ENCODE measurements at regions not wholly inside any gene's neighbourhood (a gene's known extent, or its start where the extent isn't known, plus 50 kb on each side); places are given as distances from the start of the nearest gene placed in this dataset.
"Not testable (repeated sequence)": the region's sequence is repeated elsewhere in the genome, so short reads cannot be mapped to it uniquely, and the experiment has no call there.

GRCh38 chr1:192512426-192513162, 63.0 kb upstream of the RGS1 start:
- Histone ChIP-seq H3K27ac (peak overlapping the region; percentile 36 to 48 (median 38)), H3K9me3 (no peaks in the 10 kb centered on the region), H3K27me3 (no peaks in the 10 kb centered on the region), H3K36me3 (no peaks in the 10 kb centered on the region), H3K4me1 (peaks cover 0 to 26% (median 5%) of the 10 kb centered on the region in 4 donors), H3K4me3 (no peak overlapping the region)
- in situ Hi-C loops (cut with MboI; ENCODE audit: low pct_ligation_motif_present in 1 of 4, low pct_unique_long_range_greater_than_20kb in 1 of 4, low sequenced_read_pairs in 3 of 4) (no loop called here), intact Hi-C loops (cut with DNase I; ENCODE audit: low total_unique reads) (no loop called here)
- no peak for TF ChIP-seq POLR2AphosphoS5 (IDR thresholded peaks at IDR 0.05)
- peak; percentile 16 for DNase-seq
- WGBS, 2 donors (ENCODE audit: low coverage in 1 of 2): 53 to 100% methylated on average over 1 to 2 of the region's 2 CpGs

GRCh38 chr1:192513196-192513595, 62.4 kb upstream of the RGS1 start:
- intact Hi-C loops (cut with DNase I; ENCODE audit: low total_unique reads): no loop called here
- H3K4me3 ChIP-seq: no peak overlapping the region
- WGBS, 2 donors (ENCODE audit: low coverage in 1 of 2): 83 to 95% methylated on average over 1 of the region's 1 CpG
- H3K27me3 ChIP-seq: no peaks in the 10 kb centered on the region
- H3K9me3 ChIP-seq: no peaks in the 10 kb centered on the region
- no peak for DNase-seq
- TF ChIP-seq EP300 (IDR thresholded peaks at IDR 0.05; ENCODE audit: low read depth): no peak
- TF ChIP-seq POLR2A (IDR thresholded peaks at IDR 0.05): no peak
- TF ChIP-seq CTCF (IDR thresholded peaks at IDR 0.05): no peak
- TF ChIP-seq POLR2AphosphoS5 (IDR thresholded peaks at IDR 0.05): no peak
- peaks cover 0 to 27% (median 5%) of the 10 kb centered on the region in 4 donors for H3K4me1 ChIP-seq
- H3K36me3 ChIP-seq: no peaks in the 10 kb centered on the region
- H3K27ac ChIP-seq: peak overlapping the region; percentile 35 to 48 (median 36)
- in situ Hi-C loops (cut with MboI; ENCODE audit: low pct_ligation_motif_present in 1 of 4, low pct_unique_long_range_greater_than_20kb in 1 of 4, low sequenced_read_pairs in 3 of 4): no loop called here

GRCh38 chr1:192513697-192514096, 61.9 kb upstream of the RGS1 start:
- WGBS, 2 donors (ENCODE audit: low coverage in 1 of 2): 70 to 83% methylated on average over 1 of the region's 1 CpG
- no peaks in the 10 kb centered on the region for H3K9me3 ChIP-seq
- intact Hi-C loops (cut with DNase I; ENCODE audit: low total_unique reads): no loop called here
- no peaks in the 10 kb centered on the region for H3K27me3 ChIP-seq
- peak overlapping the region; percentile 35 to 48 (median 36) for H3K27ac ChIP-seq
- TF ChIP-seq EP300 (IDR thresholded peaks at IDR 0.05; ENCODE audit: low read depth) (no peak), CTCF (IDR thresholded peaks at IDR 0.05) (no peak), POLR2AphosphoS5 (IDR thresholded peaks at IDR 0.05) (no peak), POLR2A (IDR thresholded peaks at IDR 0.05) (no peak)
- in situ Hi-C loops (cut with MboI; ENCODE audit: low pct_ligation_motif_present in 1 of 4, low pct_unique_long_range_greater_than_20kb in 1 of 4, low sequenced_read_pairs in 3 of 4): no loop called here
- H3K4me3 ChIP-seq: no peak overlapping the region
- H3K36me3 ChIP-seq: no peaks in the 10 kb centered on the region
- DNase-seq: no peak
- H3K4me1 ChIP-seq: peaks cover 0 to 27% (median 5%) of the 10 kb centered on the region in 4 donors

- Histone ChIP-seq H3K4me1 (peaks cover 0 to 27% (median 5%) of the 10 kb centered on the region in 4 donors), H3K4me3 (no peak overlapping the region), H3K36me3 (no peaks in the 10 kb centered on the region), H3K9me3 (no peaks in the 10 kb centered on the region), H3K27me3 (no peaks in the 10 kb centered on the region), H3K27ac (peak overlapping the region; percentile 4 to 59 (median 52))
- 37 to 49% methylated on average over 11 of the region's 11 CpGs for WGBS, 2 donors (ENCODE audit: low coverage in 1 of 2)
- peak; percentile 36 for DNase-seq
- intact Hi-C loops (cut with DNase I; ENCODE audit: low total_unique reads) (no loop called here), in situ Hi-C loops (cut with MboI; ENCODE audit: low pct_ligation_motif_present in 1 of 4, low pct_unique_long_range_greater_than_20kb in 1 of 4, low sequenced_read_pairs in 3 of 4) (no loop called here)
- peak in 2 of 3 donors; percentile 24 to 29 for TF ChIP-seq POLR2AphosphoS5 (IDR thresholded peaks at IDR 0.05)
- no peak for TF ChIP-seq POLR2A (IDR thresholded peaks at IDR 0.05)
Observed at GRCh38 chr1:192516776-192517297, 58.7 kb upstream of the RGS1 start.

- WGBS, 2 donors (ENCODE audit: low coverage in 1 of 2): 85 to 87% methylated on average over 5 to 6 of the region's 6 CpGs
- H3K9me3 ChIP-seq; DNase-seq; H3K27me3 ChIP-seq; H3K4me3 ChIP-seq; H3K36me3 ChIP-seq; intact Hi-C loops (cut with DNase I; ENCODE audit: low total_unique reads); in situ Hi-C loops (cut with MboI; ENCODE audit: low pct_ligation_motif_present in 1 of 4, low pct_unique_long_range_greater_than_20kb in 1 of 4, low sequenced_read_pairs in 3 of 4): not testable (repeated sequence)
- peaks cover 0 to 21% (median 2%) of the 10 kb centered on the region in 4 donors for H3K4me1 ChIP-seq
- peak overlapping the region in 3 of 4 donors; percentile 39 to 59 (median 41) for H3K27ac ChIP-seq
Observed at GRCh38 chr1:192517716-192518355, 57.7 kb upstream of the RGS1 start.
